GM21576 (cell line): ENCODE measurements at regions not wholly inside any gene's neighbourhood (a gene's known extent, or its start where the extent isn't known, plus 50 kb on each side); places are given as distances from the start of the nearest gene placed in this dataset.
"Not testable (repeated sequence)": the region's sequence is repeated elsewhere in the genome, so short reads cannot be mapped to it uniquely, and the experiment has no call there.

Experiments used
- ATAC-seq: cut with Tn5 transposase; IDR thresholded peaks from one replicate; pipeline ENCODE4 v1.9.1; 2021; ENCODE audit warnings: mild to moderate bottlenecking, moderate library complexity; ENCODE audit not compliant: unreplicated experiment

- ATAC-seq: no peak
Measured at GRCh38 chr9:13832446-13832845, 481.5 kb downstream of the NFIB start.

GRCh38 chr9:13823026-13823425 is 490.9 kb downstream of the NFIB start:
- ATAC-seq: no peak

- ATAC-seq: no peak
Measured at GRCh38 chr9:13817754-13818278, 496.1 kb downstream of the NFIB start.

DNA sequence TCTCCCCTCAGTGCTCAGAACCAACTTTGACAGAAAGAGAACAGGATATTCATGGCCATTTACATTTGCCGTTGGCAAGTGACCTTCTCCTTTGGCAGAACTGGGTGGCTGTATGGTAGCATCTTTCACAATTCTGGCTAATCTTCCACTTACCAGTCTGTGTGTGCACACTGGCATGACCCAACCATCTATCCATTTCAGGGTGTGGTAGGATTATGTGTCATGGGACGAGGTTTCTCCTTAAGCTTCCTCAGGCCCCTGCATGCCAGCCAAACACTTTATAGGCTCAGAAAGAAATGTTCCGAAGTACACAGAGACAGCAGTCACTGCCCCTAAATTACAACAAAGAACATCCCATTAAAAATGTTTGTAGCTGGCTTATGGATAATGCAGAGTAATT is 497.1 kb downstream of the NFIB start:
- ATAC-seq: no peak

GRCh38 chr9:13814647-13815400 is 499.1 kb downstream of the NFIB start:
- no peak for ATAC-seq

DNA sequence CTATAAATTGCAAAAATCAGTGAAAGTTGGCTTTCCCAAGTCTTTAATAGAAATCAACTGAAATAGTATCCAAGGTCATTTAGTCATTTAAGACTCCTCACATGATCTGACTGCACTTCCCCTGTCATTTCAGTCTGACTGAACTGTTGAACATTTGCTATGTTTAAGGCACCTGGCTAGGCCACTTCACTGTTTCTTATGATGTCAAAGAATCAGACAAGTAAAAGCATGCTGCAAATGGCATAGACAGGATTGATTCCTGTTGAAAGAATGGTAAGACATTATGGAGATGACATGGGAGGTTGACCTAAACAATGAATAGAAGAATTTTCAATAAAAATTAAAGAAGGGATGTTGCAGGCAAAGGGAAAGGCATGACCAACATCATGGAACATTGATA is 502.1 kb downstream of the NFIB start:
- ATAC-seq: no peak

GRCh38 chr9:13810510-13810909 is 503.4 kb downstream of the NFIB start:
- no peak for ATAC-seq

DNA sequence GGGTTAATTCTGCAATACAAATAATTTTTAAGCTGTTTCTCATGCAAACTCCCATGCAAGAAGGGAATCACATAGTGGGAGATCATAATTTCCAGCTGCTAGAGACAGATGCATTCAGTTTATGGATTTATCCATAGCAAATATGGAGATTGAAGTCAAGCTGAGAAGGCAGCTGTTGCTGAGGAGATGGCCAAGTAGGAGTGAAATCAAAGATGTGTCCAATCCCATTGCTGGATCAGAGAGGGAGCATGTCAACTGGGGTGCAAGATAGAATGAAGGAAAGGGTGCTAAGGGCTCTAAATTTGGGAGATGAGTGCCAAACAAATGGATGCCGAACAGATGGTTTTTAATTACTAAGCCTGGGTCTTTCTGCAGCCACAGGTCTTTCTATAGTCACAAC is 504.5 kb downstream of the NFIB start:
- ATAC-seq: no peak

DNA sequence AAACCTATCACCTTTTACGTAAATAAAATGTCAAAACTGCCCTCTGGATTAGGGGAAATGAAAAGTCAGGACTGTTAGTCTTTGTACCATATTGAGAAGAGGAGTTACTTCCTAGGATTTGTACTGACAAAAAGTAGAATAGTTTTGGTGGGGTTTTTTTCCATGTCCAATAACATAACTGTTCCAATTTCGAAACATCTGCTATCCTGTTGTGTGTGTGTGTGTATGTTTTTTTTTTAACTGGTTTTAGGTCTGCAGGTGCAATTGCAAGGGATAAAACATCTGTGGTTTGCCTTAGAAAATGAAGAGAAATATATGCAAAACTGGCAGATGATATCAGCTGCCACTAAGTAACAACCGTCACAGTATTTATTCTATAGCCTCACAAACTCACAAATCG is 506.8 kb downstream of the NFIB start:
- ATAC-seq: no peak

DNA sequence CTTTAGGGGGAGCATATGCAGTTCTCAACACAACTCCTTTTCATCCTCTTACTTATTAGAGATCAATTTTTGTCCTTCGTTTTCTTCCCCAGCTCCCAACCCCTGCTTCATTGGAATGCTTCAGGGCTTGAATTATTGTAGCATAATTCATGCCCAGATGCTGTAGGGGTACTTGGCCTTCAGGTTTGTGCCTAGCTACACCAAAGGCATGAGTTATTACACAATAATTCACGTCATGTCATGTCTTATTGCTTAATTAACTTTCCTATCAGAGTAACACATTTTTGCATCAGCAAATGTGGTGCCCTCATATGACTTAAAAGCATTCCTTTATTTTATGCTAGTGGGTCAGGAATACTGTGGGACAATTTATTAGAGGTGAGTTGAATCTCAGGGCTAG is 507.2 kb downstream of the NFIB start:
- no peak for ATAC-seq

DNA sequence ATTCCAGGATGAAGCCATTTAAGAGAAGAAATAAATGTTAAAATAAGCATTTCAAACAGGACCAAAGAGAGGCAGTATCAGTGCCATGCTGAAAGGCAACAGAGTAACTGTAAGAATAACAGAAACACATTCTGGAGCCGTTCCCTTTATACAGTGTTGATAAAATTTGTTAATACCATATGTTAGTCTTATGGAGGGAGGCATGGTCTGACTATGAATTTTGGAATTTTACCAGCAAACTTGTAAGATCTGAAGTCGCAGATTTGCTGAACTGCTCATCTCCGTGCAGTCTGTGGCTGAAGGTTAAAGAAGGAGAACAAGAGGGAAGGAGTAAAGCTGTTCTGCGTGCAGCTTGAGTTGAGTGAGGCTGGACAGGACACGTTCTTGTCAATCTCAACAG is 508.4 kb downstream of the NFIB start:
- no peak for ATAC-seq

GRCh38 chr9:13804532-13804931 is 509.4 kb downstream of the NFIB start:
- ATAC-seq: no peak

DNA sequence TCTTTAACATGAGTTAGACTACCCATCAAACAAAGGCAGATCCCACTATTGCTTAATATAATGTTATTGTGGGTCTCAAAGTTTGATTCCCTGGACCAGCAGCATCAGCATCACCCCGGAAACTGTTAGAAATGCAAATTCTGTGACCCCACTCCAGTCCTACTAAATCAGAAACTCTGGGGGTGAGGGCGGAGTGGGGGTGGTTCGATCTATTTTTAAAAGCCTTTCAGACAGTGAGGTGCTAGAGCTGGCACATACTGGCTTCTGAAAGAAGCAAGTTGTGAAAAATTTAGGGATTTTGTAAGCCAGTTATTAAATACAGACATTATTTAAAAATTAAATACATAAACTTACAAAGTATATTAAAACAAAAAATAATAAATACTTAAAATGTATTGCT is 513.2 kb downstream of the NFIB start:
- ATAC-seq: no peak

- not testable (repeated sequence) for ATAC-seq
Measured at GRCh38 chr9:13797701-13798100, 516.2 kb downstream of the NFIB start.

GRCh38 chr9:13791816-13792215 is 512.3 kb upstream of the MPDZ start:
- no peak for ATAC-seq

DNA sequence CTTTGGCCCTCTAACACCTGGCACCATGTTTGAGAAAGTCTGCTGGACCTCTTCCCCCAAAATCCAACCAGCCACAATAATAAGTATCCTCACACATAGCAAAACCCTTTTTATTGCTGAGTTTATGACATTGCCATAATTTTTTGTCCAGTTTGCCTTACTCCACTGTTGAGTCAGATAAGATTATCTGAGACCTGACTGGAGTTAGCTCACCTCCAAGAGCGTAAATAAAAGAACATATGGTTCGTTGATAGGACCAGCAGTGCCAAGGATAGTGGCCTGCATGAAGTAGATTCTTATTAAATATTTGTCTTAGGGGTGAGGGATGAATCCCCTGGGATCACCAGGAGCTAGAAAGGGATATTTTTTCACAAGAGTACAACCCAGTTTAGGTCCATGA is 510.6 kb upstream of the MPDZ start:
- no peak for ATAC-seq

DNA sequence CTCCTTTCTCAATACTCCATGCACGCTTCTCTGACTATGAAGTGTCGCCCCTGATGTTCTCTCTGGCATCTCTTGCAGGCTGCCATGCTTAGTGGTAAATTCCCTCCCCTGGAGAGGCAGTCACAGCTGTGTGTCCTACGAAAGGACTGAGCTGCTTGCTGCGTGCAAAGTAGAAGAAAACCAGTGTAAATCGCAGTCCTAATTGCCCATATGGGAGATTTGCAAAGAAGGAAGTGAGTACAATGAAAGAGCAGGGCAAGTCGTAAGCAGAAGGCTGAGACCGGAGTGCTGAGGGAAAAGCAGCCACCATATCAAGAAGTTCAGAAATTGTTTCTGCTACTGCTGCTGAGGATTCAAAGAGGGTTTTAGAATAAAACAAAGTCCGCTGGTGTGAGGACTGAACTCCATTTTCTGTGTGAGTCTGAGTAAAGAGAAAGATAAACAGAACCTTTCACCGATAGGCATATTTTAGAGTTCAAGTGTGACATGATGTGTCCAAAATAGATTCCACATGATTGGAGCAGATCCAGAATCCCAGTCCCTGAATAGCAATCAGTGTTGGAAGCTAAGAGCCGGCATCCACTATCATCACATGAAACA is 507.8 kb upstream of the MPDZ start:
- ATAC-seq: no peak

DNA sequence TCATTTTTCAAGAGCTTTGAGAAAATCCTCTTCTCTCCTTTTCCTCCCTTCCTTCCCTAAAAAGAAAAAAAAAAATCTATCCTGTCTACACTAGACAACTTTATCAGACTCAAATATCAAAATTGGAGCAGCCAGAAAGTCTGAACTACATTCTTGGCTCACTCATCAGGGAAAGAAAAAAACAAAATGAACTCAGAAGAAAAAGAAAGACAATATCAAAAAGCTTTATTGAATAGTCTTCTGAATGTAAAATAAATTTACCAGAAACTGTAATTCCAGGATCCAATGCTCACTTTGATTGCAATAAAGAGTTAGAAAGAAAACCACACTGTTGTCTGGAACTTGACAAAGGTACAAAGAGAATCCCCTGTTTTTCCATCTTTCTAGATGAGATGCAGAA is 507.2 kb upstream of the MPDZ start:
- no peak for ATAC-seq

DNA sequence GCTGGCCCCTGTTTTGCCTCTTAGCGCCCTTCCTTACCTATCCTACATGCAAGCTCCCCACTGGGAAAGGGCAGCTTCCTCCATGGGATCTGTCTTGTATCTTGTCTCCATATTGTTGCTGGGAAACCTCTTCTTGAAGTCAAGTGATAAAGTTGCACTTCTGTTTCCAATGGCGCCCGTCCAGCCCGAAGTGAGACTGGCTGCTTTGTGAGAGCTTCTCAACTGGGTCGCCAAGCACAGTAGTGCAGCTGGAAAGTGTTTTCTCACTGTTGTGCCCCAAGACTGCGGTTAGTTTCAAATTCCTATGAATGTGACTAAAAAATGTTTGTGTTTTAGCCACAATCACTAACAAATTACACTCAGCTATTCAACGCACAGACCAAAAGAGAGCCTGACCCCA is 506.6 kb upstream of the MPDZ start:
- no peak for ATAC-seq

DNA sequence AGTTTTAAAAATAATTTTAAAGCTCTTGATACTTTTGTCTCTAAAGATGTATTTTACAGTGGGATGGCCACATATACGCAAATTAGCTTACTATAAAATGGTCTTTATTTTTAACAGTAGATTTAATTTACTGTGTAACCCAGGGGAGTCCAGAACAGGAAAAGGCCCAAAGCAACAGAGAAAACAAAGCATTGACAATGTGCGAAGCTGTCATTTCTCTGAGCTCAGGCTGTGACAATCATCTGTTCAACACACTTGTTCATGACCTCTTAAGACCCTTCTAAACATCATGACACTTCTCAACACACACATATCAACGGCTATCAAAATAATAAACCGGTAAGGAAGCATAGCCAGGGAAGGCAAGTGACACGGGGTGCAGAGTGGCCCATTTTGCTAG is 499.6 kb upstream of the MPDZ start:
- no peak for ATAC-seq

DNA sequence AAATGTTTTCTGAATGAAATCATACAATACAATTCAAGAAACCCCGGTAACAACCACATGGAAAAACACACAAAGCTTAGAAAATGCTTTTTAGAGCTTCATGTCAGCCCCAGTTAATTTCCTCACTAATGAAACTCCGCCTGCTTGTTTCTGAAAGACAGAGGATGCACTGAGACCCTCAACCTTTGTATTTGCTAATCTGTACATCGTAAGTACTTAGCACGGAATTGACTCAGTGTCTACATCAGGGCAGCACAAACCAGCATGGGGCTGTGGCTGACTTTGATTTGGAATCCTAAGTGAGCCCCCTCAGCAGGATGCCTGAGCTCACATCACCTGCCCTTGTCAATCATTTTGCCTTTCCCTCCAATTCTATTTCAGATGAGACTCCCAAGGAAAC is 499.1 kb upstream of the MPDZ start:
- ATAC-seq: no peak

- ATAC-seq: no peak
Measured at GRCh38 chr9:13770956-13771355, 491.5 kb upstream of the MPDZ start.

DNA sequence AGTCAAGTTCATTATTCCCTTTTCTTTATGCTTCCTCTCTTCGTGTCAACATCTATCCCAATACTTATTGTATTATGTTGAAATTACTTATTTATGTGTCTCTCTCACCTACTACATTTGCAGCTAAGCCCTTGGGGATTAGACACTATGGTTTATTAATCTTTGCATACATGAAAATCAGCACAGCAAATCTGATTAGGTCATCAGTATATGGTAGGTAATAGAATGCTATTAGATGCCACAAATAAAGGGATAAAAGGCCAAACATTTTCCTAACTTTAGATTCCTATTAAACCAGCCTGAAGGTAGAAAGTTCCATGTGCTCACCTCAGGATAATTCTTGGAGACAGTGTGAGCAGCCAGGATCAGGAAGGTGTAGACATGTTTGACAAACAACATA is 490.1 kb upstream of the MPDZ start:
- no peak for ATAC-seq
